ENCODE measurements at regions not wholly inside any gene's neighbourhood (a gene's known extent, or its start where the extent isn't known, plus 50 kb on each side); places are given as distances from the start of the nearest gene placed in this dataset.
"Not testable (repeated sequence)": the region's sequence is repeated elsewhere in the genome, so short reads cannot be mapped to it uniquely, and the experiment has no call there.

GRCh38 chrX:115840729-115841409 is 279.9 kb downstream of the PLS3 start:
- not testable (repeated sequence) for DNase-seq

DNA sequence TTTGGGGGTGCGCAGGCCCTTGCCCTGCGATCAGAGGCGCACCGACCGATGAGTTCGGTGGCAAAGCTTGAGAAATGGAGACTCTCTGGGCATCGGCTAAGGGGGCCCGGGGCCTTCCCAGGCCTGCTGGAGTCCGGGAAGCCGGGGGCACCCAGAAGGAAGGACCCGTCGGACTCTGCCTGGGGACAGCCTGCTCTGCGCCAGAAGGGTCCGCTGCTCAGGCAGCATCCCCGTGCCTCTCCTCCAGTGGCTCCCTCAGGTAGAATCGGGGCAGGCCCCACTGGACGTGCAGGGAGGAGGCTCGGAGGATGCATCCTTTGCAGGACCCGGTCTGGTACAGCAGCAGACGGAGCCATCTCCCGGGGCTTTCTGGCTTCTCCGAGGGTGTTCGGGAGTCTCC is 290.0 kb downstream of the PLS3 start:
- DNase-seq, result not testable (repeated sequence)

DNA sequence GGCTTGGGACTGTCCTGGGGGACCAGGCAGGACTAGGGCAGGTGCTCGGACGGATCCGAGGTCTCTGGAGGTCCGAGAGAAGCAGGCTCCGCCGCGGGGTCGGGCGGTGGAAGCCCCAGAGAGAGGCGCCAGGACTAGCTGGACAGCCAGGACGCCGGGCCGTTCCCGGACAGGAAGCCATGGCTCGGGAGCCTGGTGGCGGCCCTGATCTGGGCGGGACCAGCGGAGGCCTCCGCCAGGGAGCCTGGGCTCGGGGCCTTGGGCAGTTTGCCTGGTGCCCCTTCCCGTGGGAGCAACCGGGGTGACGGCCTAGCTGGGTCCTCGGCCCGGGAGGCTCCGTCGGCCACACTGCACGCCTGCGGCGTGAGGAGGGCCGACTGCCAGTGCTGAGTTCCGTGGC is 292.3 kb downstream of the PLS3 start:
- not testable (repeated sequence) for DNase-seq

DNA sequence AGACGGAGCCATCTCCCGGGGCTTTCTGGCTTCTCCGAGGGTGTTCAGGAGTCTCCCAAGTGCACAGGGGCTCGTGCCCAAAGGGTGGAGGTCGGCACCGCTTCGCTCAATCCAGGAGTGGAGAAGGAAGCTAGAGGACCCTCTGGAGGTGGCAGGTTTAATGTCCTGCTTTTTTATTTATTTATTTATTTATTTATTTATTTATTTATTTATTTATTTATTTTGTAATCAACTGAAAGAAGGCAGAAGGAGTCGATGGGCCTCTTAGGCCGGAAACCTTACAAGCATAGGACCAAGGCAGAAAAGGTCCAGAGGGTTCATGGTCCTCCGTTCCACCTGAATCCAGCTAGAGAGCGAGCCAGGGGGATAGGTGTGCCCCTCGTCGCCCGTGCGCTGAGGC is 289.4 kb upstream of the AGTR2 start:
- not testable (repeated sequence) for DNase-seq

DNA sequence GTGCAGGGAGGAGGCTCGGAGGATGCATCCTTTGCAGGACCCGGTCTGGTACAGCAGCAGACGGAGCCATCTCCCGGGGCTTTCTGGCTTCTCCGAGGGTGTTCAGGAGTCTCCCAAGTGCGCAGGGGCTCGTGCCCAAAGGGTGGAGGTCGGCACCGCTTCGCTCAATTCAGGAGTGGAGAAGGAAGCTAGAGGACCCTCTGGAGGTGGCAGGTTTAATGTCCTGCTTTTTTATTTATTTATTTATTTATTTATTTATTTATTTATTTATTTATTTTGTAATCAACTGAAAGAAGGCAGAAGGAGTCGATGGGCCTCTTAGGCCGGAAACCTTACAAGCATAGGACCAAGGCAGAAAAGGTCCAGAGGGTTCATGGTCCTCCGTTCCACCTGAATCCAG is 286.4 kb upstream of the AGTR2 start:
- not testable (repeated sequence) for DNase-seq

- DNase-seq, result peak; percentile 9
Observed at GRCh38 chrX:115888041-115888440, 282.5 kb upstream of the AGTR2 start.

GRCh38 chrX:115888519-115888918 is 282.0 kb upstream of the AGTR2 start:
- not testable (repeated sequence) for DNase-seq

DNA sequence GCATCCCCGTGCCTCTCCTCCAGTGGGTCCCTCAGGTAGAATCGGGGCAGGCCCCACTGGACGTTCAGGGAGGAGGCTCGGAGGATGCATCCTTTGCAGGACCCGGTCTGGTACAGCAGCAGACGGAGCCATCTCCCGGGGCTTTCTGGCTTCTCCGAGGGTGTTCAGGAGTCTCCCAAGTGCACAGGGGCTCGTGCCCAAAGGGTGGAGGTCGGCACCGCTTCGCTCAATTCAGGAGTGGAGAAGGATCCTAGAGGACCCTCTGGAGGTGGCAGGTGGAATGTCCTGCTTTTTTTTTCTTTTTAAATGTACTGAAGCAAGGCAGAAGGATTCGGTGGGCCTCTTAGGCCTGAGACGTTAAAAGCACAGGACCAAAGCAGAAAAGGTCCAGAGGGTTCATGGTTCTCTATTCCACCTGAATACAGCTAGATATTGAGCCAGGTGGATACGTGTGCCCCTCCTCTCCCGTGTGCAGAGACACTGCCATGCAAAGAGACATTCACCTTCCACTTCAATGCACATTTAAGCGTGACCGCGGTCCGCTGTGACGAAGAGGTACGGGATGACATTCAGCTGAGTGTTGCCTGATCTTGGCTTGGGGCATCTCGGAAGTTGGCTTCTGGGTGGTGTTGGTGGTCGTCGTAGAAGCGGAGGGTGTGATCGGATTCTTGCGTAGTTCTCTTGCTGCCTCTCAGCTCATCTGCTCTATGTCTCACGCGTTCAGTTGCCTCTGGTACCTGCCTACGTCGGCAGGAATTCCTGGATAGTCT is 281.2 kb upstream of the AGTR2 start:
- no peak for DNase-seq

GRCh38 chrX:115892056-115892708 is 278.4 kb upstream of the AGTR2 start:
- DNase-seq, result no peak

GRCh38 chrX:115892787-115893671 is 277.5 kb upstream of the AGTR2 start:
- no peak for DNase-seq

DNA sequence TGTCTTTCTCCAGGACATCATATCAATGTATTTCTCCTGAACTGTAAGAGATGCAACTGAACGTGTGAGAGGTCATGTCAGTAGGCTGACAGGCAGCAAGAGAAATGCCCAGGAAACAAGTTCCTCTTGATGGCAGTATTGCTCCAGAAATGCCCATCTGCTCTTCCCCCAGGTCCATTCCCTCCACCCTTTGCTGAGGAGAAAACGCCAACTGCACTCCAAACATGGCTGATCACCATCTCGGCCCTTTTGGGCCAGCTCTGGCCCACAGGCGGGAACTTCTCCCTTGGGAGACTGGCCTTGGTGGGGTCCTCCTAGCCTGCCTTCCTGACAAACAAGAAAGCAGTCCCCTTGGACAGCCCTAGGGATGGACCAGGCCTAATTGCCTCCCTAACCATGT is 276.5 kb upstream of the AGTR2 start:
- no peak for DNase-seq

GRCh38 chrX:115895678-115896329 is 274.7 kb upstream of the AGTR2 start:
- no peak for DNase-seq

DNA sequence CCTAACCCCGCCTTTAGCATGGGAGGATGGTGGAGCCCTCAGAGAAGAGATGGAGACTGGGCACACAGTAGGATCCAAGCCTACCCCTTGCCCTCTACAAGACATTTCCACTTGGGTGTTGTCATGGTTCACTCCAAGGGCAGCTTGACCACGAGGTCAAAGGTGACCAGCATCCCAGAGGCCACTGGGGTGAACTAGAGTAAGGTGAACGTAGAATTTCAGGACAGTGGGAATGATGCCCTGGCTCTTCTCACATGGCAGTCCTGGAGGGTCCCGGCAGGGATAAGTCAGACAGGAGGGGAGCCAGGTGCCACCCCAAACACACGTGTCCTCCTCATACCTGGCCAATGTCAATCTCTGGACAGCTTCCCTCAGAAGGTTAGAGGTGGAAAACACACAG is 274.2 kb upstream of the AGTR2 start:
- no peak for DNase-seq

- no peak for DNase-seq
Observed at GRCh38 chrX:115897956-115898355, 272.6 kb upstream of the AGTR2 start.

DNA sequence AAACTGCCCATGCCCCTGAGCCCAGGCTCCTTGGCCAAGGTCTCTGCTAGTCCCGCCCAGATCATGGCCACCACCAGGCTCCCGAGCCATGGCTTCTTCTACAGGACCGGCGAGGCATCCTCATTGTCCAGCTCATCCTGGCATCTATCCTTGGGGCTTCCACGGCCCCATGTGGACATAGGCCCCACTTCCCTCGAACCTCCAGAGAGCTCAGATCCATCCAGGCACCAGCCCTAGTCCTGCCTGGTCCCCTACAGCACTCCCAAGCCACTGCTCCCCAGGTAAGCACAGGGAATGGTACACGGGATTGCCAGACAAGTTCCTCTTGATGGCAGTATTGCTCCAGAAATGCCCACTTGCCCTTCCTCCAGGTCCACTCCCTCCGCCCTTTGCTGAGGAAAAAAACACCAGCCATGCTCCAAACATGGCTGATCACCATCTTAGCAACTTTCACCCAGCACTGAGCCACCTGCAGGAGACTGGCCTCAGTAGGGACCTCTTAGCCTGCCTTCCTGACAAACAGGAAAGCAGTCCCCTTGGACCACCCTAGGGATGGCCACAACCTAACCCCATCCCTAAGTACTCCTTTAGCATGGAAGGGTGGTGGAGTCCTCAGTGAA is 272.1 kb upstream of the AGTR2 start:
- no peak for DNase-seq

GRCh38 chrX:115900425-115900824 is 270.1 kb upstream of the AGTR2 start:
- DNase-seq, result no peak

GRCh38 chrX:115901241-115901640 is 269.3 kb upstream of the AGTR2 start:
- DNase-seq, result no peak

DNA sequence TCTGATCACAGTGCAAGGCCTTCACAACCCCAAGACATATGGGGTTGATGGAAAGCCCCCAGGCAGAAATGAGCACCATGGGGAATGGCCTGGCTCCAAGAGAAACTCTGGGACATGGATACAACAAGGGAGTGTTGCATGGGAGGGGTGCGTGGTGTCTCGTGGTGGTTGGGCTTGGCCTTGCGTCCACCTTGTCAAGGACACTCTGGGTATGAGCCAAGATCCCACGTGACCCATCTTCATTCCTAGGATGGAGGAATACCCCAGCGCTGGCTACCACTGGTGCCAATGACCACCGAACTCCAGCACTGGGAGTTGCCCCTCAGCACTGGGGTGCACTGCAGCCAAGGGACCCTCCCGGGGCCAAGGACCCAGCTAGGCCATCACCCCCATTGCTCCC is 267.5 kb upstream of the AGTR2 start:
- DNase-seq, result no peak

DNA sequence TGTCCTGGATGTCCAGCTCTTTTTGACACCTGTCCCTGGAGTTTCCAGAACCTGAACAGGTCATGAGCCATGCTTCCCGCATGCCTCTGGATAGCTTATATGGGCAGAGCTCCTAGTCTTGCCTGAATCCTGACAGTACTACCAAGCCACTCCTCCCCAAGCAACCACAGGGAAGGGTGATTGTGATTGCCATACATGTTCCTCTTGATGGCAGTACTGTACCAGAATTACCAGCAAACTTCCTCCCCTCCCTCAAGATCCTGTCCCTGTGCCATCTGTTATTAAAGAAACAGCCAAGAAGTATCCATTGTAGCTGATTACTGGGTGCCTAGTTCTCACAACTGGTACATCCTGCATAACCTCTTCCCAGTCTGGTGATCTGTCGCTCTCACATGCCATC is 264.3 kb upstream of the AGTR2 start:
- DNase-seq, result no peak

DNA sequence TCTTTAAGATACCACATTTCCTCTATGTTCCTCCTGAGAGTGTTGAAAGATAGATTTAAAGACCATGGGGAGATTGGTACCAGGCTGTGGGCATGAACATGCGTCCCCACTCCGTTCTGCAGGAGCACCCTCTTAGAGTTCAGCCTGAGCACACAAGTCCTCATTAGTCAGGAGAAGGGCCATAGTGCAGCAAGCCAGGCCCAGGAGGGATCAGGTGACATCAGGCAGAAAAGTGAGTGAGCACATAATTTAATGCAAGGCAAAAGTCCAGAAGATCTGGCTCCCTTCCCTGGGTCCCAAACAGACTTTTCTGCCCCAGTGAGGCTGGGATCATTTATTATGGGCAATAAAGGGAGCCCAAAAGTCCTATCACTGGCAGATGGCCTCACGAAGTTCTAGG is 263.7 kb upstream of the AGTR2 start:
- no peak for DNase-seq

DNA sequence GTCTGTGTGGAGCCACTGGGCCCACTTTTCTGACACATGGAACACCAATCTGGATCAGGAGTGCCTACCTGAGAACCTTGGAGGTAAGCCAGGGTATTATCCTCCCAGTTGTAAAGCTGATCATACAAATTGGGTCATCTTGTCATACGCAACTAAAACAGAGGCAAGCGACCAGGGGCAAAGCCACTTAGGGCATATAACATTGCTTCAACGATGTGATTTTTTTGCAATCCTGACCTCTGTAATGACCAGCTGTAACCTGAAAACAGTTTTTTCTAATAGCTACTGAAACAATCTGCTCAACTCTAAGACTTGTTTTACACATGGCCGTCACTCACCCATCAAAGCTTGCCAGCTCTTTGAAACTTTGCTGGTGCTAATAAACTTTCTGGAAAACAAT is 261.5 kb upstream of the AGTR2 start:
- DNase-seq, result no peak

DNA sequence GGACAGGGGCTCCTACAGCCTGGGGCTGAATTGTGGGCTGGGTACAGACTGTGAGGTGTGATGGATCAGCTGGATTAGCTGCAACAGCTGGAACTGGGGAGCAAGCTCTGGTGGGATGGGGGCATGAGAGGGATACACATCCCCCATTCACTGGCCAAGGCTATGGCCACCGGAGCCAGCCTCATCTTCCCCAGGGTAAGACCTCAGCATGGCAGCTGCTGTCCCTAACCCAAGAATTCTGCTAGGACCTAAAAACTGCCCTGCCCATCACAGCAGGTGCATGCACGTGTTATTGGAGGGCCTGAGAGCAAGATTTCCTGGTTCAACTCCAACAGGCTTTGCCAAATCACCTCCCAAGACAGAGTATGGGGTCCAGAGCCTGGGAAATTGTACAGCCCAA is 258.6 kb upstream of the AGTR2 start:
- DNase-seq, result no peak
